GM12878 (cell line): ENCODE measurements at regions not wholly inside any gene's neighbourhood (a gene's known extent, or its start where the extent isn't known, plus 50 kb on each side); places are given as distances from the start of the nearest gene placed in this dataset.
A peak's percentile ranks its signal among the peaks of the same experiment; 100 is the strongest.

Experiments
- CREM ChIP-seq: IDR thresholded peaks from 2 replicates; pipeline ENCODE4 v1.6.1; 2014; ENCODE audit warnings: antibody characterized with exemption, low read depth
- IKZF2 ChIP-seq, 2 experiments: fragments of 450-650 bp; IDR thresholded peaks; 2 replicates each; pipeline ENCODE4 v1.6.1; 2017; ENCODE audit warnings: mild to moderate bottlenecking in 2 of 2, moderate library complexity in 2 of 2
- NKRF ChIP-seq: fragments of 450-650 bp; conservative IDR thresholded peaks from 2 replicates; pipeline ENCODE4 v1.6.1; 2017; ENCODE audit warnings: mild to moderate bottlenecking, moderate library complexity
- RAD51 ChIP-seq: fragments of 450-650 bp; IDR thresholded peaks from 2 replicates; pipeline ENCODE4 v1.6.1; 2016; ENCODE audit warnings: moderate library complexity, mild to moderate bottlenecking, inconsistent platforms
- RELB ChIP-seq: fragments of 450-650 bp; IDR thresholded peaks from 2 replicates; pipeline ENCODE4 v1.6.1; 2017; ENCODE audit warnings: low read depth, mild to moderate bottlenecking, moderate library complexity
- SRF ChIP-seq, 2 experiments: IDR thresholded peaks; 2 replicates each; pipeline ENCODE4 v1.6.1; 2011; ENCODE audit warnings: low read depth in 2 of 2, low read length in 2 of 2, mild to moderate bottlenecking in 1 of 2, moderate library complexity in 1 of 2
- USF2 ChIP-seq: IDR thresholded peaks from 2 replicates; pipeline ENCODE4 v1.6.1; 2011; ENCODE audit warnings: low read depth, low read length, improper control_type of control experiment, borderline replicate concordance
- WRNIP1 ChIP-seq: IDR thresholded peaks from 2 replicates; pipeline ENCODE4 v1.6.1; 2011; ENCODE audit warnings: low read depth, low read length, improper control_type of control experiment, borderline replicate concordance

- TF ChIP-seq USF2, result peak; percentile 67; the same call in 1 of the 2 replicates
- no peak for TF ChIP-seq CREM
- no peak for TF ChIP-seq SRF (IDR thresholded peaks at IDR 0.05; ENCODE audit: low read depth in 2 of 2, low read length in 2 of 2)
- 0 out of 4 replicates have a peak, but pooled peaks of 1 of the 2 experiments have one; percentile 7 for TF ChIP-seq IKZF2 (IDR thresholded peaks at IDR 0.05)
- TF ChIP-seq WRNIP1, result no peak
- peak; percentile 40; the same call in 1 of the 2 replicates for TF ChIP-seq NKRF
- no peak for TF ChIP-seq RELB
- peak; percentile 90 for TF ChIP-seq RAD51
Observed at GRCh38 chr1:222464841-222465210, 83.1 kb downstream of the HHIPL2 start (continued).
